Cardiac fibroblast (primary cell): ENCODE measurements at regions not wholly inside any gene's neighbourhood (a gene's known extent, or its start where the extent isn't known, plus 50 kb on each side); places are given as distances from the start of the nearest gene placed in this dataset.

ENCODE experiments used
- DNase-seq, 2 donors: peaks; one replicate each; pipeline versions ENCODE4 v3.0.0 to v3.0.0-alpha.2; 2010; ENCODE audit warnings: low read depth in 2 of 2
- H3K4me3 ChIP-seq, 2 donors: replicated peaks in 1 of 2; 1 replicate in 1 of 2; 2 replicates in 1 of 2; pipeline ENCODE4 v1.5.1; 2011; ENCODE audit warnings: low read depth in 2 of 2, low read length in 2 of 2, mild to moderate bottlenecking in 2 of 2, moderate library complexity in 1 of 2
- CTCF ChIP-seq: IDR thresholded peaks from one replicate; pipeline ENCODE4 v1.5.1; 2011; ENCODE audit warnings: low read depth, mild to moderate bottlenecking, low read length, inconsistent platforms

- H3K4me3 ChIP-seq: no peak overlapping the region
- DNase-seq: no peak
- no peak for TF ChIP-seq CTCF
These were observed 391.0 kb downstream of the MAGEB5 start for GRCh38 chrX:26606971-26607370.

GRCh38 chrX:26597981-26598380 is 382.0 kb downstream of the MAGEB5 start:
- H3K4me3 ChIP-seq: no peak overlapping the region
- peak in 1 of 2 donors; percentile 40 for DNase-seq
- no peak for TF ChIP-seq CTCF

- no peak for TF ChIP-seq CTCF
- no peak overlapping the region for H3K4me3 ChIP-seq
- DNase-seq: no peak
These were observed 374.9 kb downstream of the MAGEB5 start for GRCh38 chrX:26590849-26591248.

GRCh38 chrX:26586570-26586969 is 370.6 kb downstream of the MAGEB5 start:
- TF ChIP-seq CTCF: no peak
- no peak for DNase-seq
- H3K4me3 ChIP-seq: no peak overlapping the region

GRCh38 chrX:26581091-26581490 is 365.1 kb downstream of the MAGEB5 start:
- peak; percentile 7 to 48 for DNase-seq
- no peak overlapping the region for H3K4me3 ChIP-seq
- no peak for TF ChIP-seq CTCF

- no peak for TF ChIP-seq CTCF
- no peak for DNase-seq
- no peak overlapping the region for H3K4me3 ChIP-seq
These were observed 364.1 kb downstream of the MAGEB5 start for GRCh38 chrX:26580021-26580420.

GRCh38 chrX:26574234-26574633 is 358.3 kb downstream of the MAGEB5 start:
- DNase-seq: peak in 1 of 2 donors; percentile 41
- no peak for TF ChIP-seq CTCF
- H3K4me3 ChIP-seq: no peak overlapping the region
